ENCODE measurements at regions not wholly inside any gene's neighbourhood (a gene's known extent, or its start where the extent isn't known, plus 50 kb on each side); places are given as distances from the start of the nearest gene placed in this dataset.
"Not testable (repeated sequence)": the region's sequence is repeated elsewhere in the genome, so short reads cannot be mapped to it uniquely, and the experiment has no call there.

DNA sequence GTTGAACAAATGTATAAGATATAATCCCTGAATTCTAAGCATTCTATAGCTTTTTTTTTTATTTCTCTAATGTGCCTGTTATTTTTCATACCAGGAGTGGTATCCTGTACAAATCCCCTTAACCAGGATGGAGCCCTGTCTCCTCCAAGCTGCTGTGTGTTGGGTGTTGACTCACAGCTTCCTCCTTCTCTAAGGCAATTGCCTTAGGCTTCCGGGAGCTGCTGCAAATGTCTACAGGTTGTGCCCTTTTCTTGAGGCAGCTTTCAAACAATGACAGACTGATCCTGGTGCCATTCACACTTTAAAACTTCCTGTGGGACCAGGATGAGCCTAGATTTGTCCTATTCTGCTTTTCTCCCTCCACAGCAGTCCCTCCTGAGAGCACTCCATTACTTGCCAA lies 173.2 kb downstream of the BTBD3 start:
- H3K36me3 Mint-ChIP-seq (ENCODE audit: insufficient read depth, unreplicated experiment): no peaks in the 10 kb centered on the region
- TF ChIP-seq, protein P1, sequence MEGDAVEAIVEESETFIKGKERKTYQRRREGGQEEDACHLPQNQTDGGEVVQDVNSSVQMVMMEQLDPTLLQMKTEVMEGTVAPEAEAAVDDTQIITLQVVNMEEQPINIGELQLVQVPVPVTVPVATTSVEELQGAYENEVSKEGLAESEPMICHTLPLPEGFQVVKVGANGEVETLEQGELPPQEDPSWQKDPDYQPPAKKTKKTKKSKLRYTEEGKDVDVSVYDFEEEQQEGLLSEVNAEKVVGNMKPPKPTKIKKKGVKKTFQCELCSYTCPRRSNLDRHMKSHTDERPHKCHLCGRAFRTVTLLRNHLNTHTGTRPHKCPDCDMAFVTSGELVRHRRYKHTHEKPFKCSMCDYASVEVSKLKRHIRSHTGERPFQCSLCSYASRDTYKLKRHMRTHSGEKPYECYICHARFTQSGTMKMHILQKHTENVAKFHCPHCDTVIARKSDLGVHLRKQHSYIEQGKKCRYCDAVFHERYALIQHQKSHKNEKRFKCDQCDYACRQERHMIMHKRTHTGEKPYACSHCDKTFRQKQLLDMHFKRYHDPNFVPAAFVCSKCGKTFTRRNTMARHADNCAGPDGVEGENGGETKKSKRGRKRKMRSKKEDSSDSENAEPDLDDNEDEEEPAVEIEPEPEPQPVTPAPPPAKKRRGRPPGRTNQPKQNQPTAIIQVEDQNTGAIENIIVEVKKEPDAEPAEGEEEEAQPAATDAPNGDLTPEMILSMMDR (IDR thresholded peaks at IDR 0.05; ENCODE audit: unreplicated experiment): no peak
- ChIA-PET CTCF (interaction anchor here (0.6 to 0.8 kb wide), 2 partner anchors 13 to 18 kb away, joined by 3 to 5 read pairs; no protein-coding TSS in a partner anchor), POLR2A (interaction anchor here (0.6 kb wide), 2 partner anchors 49 to 169 kb away, joined by 3 read pairs; no protein-coding TSS in a partner anchor)
- no peaks in the 10 kb centered on the region for H3K27me3 Mint-ChIP-seq (ENCODE audit: insufficient read depth, unreplicated experiment)
- no peak overlapping the region for H3K4me3 Mint-ChIP-seq (ENCODE audit: unreplicated experiment)
- H3K4me1 Mint-ChIP-seq (ENCODE audit: insufficient read depth, unreplicated experiment): no peaks in the 10 kb centered on the region
- intact Hi-C loops (cut with micrococcal nuclease): no loop called here
- no peak overlapping the region for H3K27ac Mint-ChIP-seq (ENCODE audit: low read depth, unreplicated experiment)
- DNase-seq (ENCODE audit: unreplicated experiment): peak; percentile 16
- H3K9me3 Mint-ChIP-seq (ENCODE audit: unreplicated experiment): peaks cover 35% of the 10 kb centered on the region
- BruUV-seq (replicated peaks): no TSS peak

DNA sequence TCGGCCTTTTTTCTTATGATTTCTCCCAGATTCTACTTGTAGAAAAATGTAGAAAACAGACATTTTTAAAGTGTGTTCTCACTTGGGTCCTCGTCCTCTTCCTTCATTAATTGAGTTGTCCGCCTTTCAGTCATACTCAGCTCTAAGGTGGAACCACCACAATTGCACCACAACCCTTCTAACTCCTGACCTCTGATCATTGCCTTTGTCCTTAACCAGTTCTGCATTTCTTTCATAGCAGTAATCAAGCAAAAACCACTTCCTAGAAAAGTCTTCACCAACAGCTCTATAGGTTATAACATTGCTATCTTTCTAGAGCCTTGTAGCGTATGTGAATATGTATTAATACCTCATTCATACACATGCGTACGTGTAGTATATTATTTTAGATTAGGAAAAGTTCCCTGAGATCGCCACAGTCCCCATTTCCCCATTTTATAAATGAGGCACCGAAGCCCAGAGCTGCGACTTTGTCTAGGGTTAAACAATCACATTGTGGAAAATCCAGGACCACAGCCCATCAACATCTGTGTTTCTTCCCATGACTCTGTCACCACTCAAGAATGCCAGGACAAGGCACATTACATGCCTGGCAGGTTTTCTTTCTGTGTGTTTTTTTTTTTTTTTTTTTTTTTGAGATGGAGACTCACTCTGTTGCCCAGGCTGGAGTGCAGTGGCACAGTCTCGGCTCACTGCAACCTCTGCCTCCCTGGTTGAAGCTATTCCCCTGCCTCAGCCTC lies 175.5 kb downstream of the BTBD3 start:
- Mint-ChIP-seq H3K9me3 (ENCODE audit: unreplicated experiment) (peaks cover 39% of the 10 kb centered on the region), H3K4me3 (ENCODE audit: unreplicated experiment) (no peak overlapping the region), H3K27me3 (ENCODE audit: insufficient read depth, unreplicated experiment) (no peaks in the 10 kb centered on the region), H3K27ac (ENCODE audit: low read depth, unreplicated experiment) (no peak overlapping the region), H3K4me1 (ENCODE audit: insufficient read depth, unreplicated experiment) (no peaks in the 10 kb centered on the region), H3K36me3 (ENCODE audit: insufficient read depth, unreplicated experiment) (no peaks in the 10 kb centered on the region)
- TF ChIP-seq, protein P1 (IDR thresholded peaks at IDR 0.05; ENCODE audit: unreplicated experiment): no peak
- CTCF ChIA-PET: interaction anchor here (0.6 to 1.9 kb wide), 5 partner anchors 8 to 416 kb away, joined by 3 to 6 read pairs (median 3); no protein-coding TSS in a partner anchor
- intact Hi-C loops (cut with micrococcal nuclease): no loop called here
- POLR2A ChIA-PET: interaction anchor here (0.9 kb wide), 1 partner anchor 9 kb away, joined by 4 read pairs; no protein-coding TSS in a partner anchor
- DNase-seq (ENCODE audit: unreplicated experiment): no peak
- no TSS peak for BruUV-seq (replicated peaks)

DNA sequence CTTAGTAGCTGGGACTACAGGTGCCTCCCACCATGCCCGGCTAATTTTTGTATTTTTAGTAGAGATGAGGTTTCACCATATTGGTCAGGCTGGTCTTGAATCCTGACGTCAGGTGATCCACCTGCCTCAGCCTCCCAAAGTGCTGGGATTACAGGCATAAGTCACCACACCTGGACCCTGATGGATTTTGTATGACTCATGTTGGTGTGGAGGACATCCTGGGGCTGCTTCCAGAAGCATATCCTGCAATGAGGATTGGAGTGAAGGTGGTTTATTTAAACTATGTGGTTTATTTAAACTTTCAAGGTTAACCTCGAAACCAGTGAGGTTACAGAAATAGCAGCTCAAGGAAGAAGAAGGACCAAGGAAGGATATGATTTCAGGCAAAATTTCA lies 176.1 kb downstream of the BTBD3 start:
- intact Hi-C loops (cut with micrococcal nuclease); H3K27me3 Mint-ChIP-seq (ENCODE audit: insufficient read depth, unreplicated experiment); H3K36me3 Mint-ChIP-seq (ENCODE audit: insufficient read depth, unreplicated experiment); H3K4me1 Mint-ChIP-seq (ENCODE audit: insufficient read depth, unreplicated experiment); H3K27ac Mint-ChIP-seq (ENCODE audit: low read depth, unreplicated experiment); BruUV-seq (replicated peaks); POLR2A ChIA-PET; H3K4me3 Mint-ChIP-seq (ENCODE audit: unreplicated experiment): not testable (repeated sequence)
- peak; percentile 8 for DNase-seq (ENCODE audit: unreplicated experiment)
- CTCF ChIA-PET: interaction anchor here (1.9 kb wide), 1 partner anchor 81 kb away, joined by 6 read pairs; no protein-coding TSS in a partner anchor
- peaks cover 36% of the 10 kb centered on the region for H3K9me3 Mint-ChIP-seq (ENCODE audit: unreplicated experiment)

DNA sequence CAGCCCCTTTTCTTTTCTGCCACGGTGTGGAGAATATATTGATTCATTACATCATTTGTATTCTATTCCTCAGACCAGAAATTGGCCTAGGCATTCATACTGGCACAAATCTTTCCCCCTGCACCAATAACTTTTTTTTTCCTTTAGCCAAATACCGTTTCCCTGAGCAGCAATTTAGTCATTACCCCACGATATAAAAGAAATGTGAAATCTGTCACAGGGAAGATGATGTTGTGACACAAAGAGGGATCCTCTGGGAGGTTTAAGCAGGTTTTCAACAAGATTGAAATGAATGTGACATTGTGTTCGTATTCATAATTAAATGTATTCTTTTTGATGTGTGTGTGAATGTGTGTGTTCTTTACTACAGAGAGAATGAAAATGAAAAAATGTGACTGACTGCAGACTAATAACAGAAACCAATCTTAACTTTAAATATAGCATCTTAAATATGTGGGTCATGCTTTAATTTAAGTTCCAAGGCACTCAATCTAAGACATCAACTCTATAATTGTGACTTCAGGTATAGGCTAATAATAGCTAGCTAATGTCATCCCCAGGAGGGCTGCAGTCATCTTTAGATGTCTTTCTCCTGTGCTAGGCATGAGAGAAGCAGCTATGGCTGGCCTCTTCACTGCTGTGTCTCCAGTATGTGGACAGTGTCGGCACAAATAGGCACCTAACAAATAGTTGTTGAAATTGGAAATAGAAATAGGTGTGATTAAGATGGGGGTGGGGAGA lies 177.7 kb downstream of the BTBD3 start:
- no peak overlapping the region for H3K4me3 Mint-ChIP-seq (ENCODE audit: unreplicated experiment)
- peaks cover 40% of the 10 kb centered on the region for H3K9me3 Mint-ChIP-seq (ENCODE audit: unreplicated experiment)
- TF ChIP-seq, protein P1 (IDR thresholded peaks at IDR 0.05; ENCODE audit: unreplicated experiment): no peak
- ChIA-PET CTCF (no interaction called here), POLR2A (interaction anchor here (1.2 kb wide), 1 partner anchor 36 kb away, joined by 4 read pairs; no protein-coding TSS in a partner anchor)
- intact Hi-C loops (cut with micrococcal nuclease): no loop called here
- no TSS peak for BruUV-seq (replicated peaks)
- H3K27ac Mint-ChIP-seq (ENCODE audit: low read depth, unreplicated experiment): no peak overlapping the region
- H3K36me3 Mint-ChIP-seq (ENCODE audit: insufficient read depth, unreplicated experiment): no peaks in the 10 kb centered on the region
- no peak for DNase-seq (ENCODE audit: unreplicated experiment)
- H3K4me1 Mint-ChIP-seq (ENCODE audit: insufficient read depth, unreplicated experiment): no peaks in the 10 kb centered on the region
- H3K27me3 Mint-ChIP-seq (ENCODE audit: insufficient read depth, unreplicated experiment): no peaks in the 10 kb centered on the region

Data from MCF 10A (cell line).